Nephron (organoid): ENCODE measurements at regions not wholly inside any gene's neighbourhood (a gene's known extent, or its start where the extent isn't known, plus 50 kb on each side); places are given as distances from the start of the nearest gene placed in this dataset.

ENCODE experiments used
- H3K27ac Mint-ChIP-seq, 3 experiments: 2 replicates each; pipeline ENCODE4 v1.8.0; 2020; ENCODE audit warnings: mixed read lengths in 3 of 3, mild to moderate bottlenecking in 2 of 3, moderate library complexity in 1 of 3
- H3K27me3 Mint-ChIP-seq: 2 replicates; pipeline ENCODE4 v1.8.0; 2021; ENCODE audit warnings: low read depth, mild to moderate bottlenecking, moderate library complexity, mixed read lengths
- H3K36me3 Mint-ChIP-seq: 2 replicates; pipeline ENCODE4 v1.8.0; 2020; ENCODE audit warnings: low read depth, mixed read lengths
- H3K4me1 Mint-ChIP-seq: 2 replicates; pipeline ENCODE4 v1.8.0; 2020; ENCODE audit warnings: mixed read lengths
- H3K4me3 Mint-ChIP-seq, 3 experiments: 2 replicates each; pipeline ENCODE4 v1.8.0; 2020; ENCODE audit warnings: mild to moderate bottlenecking in 3 of 3, mixed read lengths in 3 of 3, moderate library complexity in 2 of 3
- H3K9me3 Mint-ChIP-seq: 2 replicates; pipeline ENCODE4 v1.8.0; 2020; ENCODE audit warnings: mixed read lengths
- TF ChIP-seq, protein P1 (sequence below), 3 experiments: fragments of 200-600 bp; sonication (generic); IDR thresholded peaks; one replicate each; pipeline ENCODE4 v1.5.0; 2021; ENCODE audit warnings: antibody characterized with exemption in 3 of 3; ENCODE audit not compliant: unreplicated experiment in 3 of 3

DNA sequence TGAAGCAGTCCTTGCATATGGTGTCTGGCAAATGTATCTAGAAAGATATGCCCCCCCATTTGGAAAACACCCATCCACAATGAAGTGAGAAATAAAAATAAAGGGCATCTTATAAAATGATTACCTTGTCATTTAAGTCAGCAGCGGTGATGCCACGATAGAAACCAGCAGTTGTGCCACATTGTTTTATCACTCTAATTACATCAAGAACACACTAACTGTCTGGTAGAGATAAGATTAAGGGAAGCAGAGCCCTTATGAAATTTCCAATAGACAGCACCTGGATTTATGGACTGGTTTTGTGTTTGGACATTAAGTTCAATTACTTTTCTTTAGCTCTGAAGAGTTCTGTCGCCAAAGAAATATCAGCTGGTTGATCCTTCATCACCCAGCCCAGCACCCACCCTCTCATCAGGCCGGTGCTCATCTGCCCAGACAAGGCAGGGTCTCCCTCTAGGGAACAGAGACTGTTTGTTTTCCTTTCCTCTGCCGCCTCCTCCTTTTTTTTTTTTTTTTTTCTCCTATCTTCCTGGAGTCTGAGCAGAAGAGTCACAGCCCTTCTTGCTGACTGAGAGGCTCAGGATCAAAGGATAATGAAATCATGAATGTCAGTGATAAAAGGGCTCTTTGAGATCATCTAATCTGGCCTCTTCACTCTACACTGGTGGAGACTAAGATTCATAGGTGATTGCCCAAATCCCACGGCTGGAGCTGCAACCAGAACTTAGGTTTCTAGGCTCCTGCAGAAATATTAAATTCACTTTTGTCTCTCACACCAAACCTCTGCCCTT lies 464.1 kb downstream of the NTRK3 start:
- Mint-ChIP-seq H3K4me1 (peaks cover 6% of the 10 kb centered on the region), H3K4me3 (no peak overlapping the region), H3K36me3 (no peaks in the 10 kb centered on the region), H3K27me3 (peaks cover 3% of the 10 kb centered on the region), H3K9me3 (no peaks in the 10 kb centered on the region), H3K27ac (no peak overlapping the region)
- TF ChIP-seq, protein P1, sequence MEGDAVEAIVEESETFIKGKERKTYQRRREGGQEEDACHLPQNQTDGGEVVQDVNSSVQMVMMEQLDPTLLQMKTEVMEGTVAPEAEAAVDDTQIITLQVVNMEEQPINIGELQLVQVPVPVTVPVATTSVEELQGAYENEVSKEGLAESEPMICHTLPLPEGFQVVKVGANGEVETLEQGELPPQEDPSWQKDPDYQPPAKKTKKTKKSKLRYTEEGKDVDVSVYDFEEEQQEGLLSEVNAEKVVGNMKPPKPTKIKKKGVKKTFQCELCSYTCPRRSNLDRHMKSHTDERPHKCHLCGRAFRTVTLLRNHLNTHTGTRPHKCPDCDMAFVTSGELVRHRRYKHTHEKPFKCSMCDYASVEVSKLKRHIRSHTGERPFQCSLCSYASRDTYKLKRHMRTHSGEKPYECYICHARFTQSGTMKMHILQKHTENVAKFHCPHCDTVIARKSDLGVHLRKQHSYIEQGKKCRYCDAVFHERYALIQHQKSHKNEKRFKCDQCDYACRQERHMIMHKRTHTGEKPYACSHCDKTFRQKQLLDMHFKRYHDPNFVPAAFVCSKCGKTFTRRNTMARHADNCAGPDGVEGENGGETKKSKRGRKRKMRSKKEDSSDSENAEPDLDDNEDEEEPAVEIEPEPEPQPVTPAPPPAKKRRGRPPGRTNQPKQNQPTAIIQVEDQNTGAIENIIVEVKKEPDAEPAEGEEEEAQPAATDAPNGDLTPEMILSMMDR (IDR thresholded peaks at IDR 0.05; ENCODE audit: unreplicated experiment in 3 of 3), result no peak

DNA sequence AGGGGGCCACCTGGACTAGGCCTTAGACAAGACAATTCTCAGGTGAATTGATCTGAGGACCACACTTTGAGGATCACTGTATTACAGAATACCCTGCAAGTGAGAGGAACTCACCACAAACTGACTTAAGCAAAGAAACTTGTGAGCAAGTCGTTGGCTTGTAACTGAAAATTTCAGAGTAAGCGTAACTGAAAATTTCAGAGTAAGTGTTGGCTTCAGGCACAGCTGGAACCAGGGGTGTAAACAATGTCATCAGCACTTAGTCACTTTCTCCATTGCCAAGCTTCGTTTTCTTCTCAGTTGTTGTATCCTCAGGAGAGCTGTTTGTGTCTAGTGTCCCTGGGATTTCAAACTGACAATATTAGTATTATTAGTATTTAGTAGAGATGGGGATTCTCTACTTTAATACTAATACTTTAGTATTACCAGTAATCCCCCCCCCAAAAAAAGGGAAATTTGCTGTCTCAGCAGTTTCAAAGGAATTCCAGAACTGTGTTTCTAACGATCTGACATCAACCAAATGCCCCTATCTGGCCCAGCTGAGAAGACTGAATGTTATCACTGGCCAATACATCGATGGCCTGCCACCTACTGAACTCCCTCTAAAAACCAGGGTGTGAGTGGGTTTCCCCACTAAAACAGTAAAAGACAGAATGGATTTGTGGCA lies 474.4 kb downstream of the NTRK3 start:
- TF ChIP-seq, protein P1 (IDR thresholded peaks at IDR 0.05; ENCODE audit: unreplicated experiment in 3 of 3), result no peak
- Mint-ChIP-seq H3K27ac (no peak overlapping the region), H3K27me3 (peaks cover 5% of the 10 kb centered on the region), H3K4me3 (no peak overlapping the region), H3K9me3 (no peaks in the 10 kb centered on the region), H3K36me3 (no peaks in the 10 kb centered on the region), H3K4me1 (peaks cover 7% of the 10 kb centered on the region)

DNA sequence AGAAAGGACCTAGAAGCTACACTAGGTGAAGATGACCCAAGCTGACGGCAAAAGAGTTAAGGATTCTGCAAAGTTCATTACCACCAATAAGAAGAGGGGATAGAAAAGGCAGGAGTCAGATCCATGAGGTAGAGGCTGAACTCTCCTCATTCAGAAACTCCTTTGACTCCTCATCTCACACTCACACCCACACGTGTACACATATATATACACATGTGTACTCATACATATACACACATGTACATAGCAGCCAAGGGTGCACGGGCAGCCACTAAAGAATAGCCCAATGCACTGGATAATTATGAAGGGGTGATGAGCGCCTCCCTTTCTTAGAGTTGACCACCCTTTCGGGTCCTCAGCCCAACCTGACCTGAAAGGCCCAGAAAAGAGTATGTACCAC lies 476.8 kb downstream of the NTRK3 start:
- H3K27ac Mint-ChIP-seq, result no peak overlapping the region
- peaks cover 10% of the 10 kb centered on the region for H3K4me1 Mint-ChIP-seq
- peaks cover 7% of the 10 kb centered on the region for H3K27me3 Mint-ChIP-seq
- no peaks in the 10 kb centered on the region for H3K36me3 Mint-ChIP-seq
- H3K4me3 Mint-ChIP-seq, result no peak overlapping the region
- TF ChIP-seq, protein P1 (IDR thresholded peaks at IDR 0.05; ENCODE audit: unreplicated experiment in 3 of 3), result no peak
- H3K9me3 Mint-ChIP-seq, result no peaks in the 10 kb centered on the region

DNA sequence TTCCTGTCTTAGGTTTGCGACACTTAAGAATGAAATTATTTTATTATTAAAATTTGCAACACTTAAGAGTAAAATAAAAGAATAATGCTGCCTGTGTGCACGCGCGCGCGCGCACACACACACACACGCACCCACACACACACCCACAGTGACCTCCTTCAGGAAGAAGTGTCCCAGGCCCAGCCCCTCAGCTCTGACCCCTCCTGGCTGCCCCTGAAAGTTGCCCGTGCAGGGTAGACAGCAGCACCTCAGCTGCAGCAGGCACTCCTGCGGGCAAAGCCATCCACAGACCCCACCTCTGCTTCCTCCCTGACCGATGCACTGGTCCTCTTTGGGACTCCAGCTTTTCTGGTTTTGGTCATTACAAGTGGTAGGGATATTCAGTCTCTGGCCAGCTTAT lies 478.2 kb downstream of the NTRK3 start:
- H3K4me1 Mint-ChIP-seq, result peaks cover 10% of the 10 kb centered on the region
- no peak overlapping the region for H3K27ac Mint-ChIP-seq
- TF ChIP-seq, protein P1 (IDR thresholded peaks at IDR 0.05; ENCODE audit: unreplicated experiment in 3 of 3), result no peak
- peaks cover 10% of the 10 kb centered on the region for H3K27me3 Mint-ChIP-seq
- no peak overlapping the region for H3K4me3 Mint-ChIP-seq
- no peaks in the 10 kb centered on the region for H3K36me3 Mint-ChIP-seq
- no peaks in the 10 kb centered on the region for H3K9me3 Mint-ChIP-seq

DNA sequence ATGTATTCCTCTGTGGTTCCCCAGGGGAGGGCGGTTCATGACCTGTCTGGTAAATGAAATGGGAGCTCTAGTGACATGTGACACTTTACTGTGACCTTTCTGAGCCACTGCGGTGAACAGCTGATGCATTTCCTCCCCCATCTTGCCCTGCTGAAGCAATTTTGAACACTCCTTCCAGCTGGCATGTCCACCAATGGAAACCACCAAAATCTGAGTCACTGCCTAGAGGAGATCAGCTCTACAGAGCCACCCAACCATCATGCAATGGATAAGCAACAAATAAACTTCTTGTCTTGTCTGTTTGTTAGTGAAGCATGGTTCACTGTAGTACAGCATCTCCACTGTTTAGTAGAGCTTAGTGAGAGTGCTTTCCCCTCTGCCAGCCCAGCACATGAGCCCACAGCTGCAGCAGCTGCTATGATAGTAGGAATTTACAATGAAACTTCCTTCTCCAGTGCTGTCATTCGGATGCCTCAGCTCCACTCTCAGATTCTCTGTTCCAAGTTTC lies 479.4 kb downstream of the NTRK3 start:
- no peak overlapping the region for H3K27ac Mint-ChIP-seq
- H3K9me3 Mint-ChIP-seq, result peaks cover 1% of the 10 kb centered on the region
- H3K27me3 Mint-ChIP-seq, result peaks cover 11% of the 10 kb centered on the region
- H3K36me3 Mint-ChIP-seq, result no peaks in the 10 kb centered on the region
- H3K4me1 Mint-ChIP-seq, result peaks cover 10% of the 10 kb centered on the region
- no peak overlapping the region for H3K4me3 Mint-ChIP-seq
- TF ChIP-seq, protein P1 (IDR thresholded peaks at IDR 0.05; ENCODE audit: unreplicated experiment in 3 of 3), result no peak
